ENCODE measurements at regions not wholly inside any gene's neighbourhood (a gene's known extent, or its start where the extent isn't known, plus 50 kb on each side); places are given as distances from the start of the nearest gene placed in this dataset.

DNA sequence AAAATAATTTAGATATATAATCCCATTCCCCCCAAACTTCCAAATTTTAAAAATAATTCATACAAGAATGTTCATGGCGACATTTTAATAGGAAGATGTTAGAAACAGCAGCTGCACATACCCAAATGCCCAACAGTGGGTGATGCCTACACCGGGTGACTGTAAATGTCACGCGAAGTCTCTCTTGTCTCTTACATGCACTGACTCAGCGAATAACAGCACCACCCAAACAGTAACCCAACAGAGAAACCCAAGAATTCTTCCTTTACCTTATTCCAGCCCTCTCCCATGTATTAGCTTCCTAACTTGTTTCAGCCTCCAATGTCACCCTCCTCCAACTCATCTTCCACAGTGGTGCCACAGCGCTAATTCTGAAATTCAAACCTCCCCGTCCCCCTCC is 74.5 kb upstream of the E2F3 start:
- Histone ChIP-seq H3K36me3 (no peaks in the 10 kb centered on the region), H3K27me3 (no peaks in the 10 kb centered on the region), H3K4me1 (no peaks in the 10 kb centered on the region), H3K9me3 (no peaks in the 10 kb centered on the region), H3K4me3 (no peak overlapping the region), H3K27ac (no peak overlapping the region)
- intact Hi-C loops (cut with DNase I; ENCODE audit: low total_unique reads): no loop called here
- no peak for TF ChIP-seq POLR2A (IDR thresholded peaks at IDR 0.05)
- TF ChIP-seq, protein P1, sequence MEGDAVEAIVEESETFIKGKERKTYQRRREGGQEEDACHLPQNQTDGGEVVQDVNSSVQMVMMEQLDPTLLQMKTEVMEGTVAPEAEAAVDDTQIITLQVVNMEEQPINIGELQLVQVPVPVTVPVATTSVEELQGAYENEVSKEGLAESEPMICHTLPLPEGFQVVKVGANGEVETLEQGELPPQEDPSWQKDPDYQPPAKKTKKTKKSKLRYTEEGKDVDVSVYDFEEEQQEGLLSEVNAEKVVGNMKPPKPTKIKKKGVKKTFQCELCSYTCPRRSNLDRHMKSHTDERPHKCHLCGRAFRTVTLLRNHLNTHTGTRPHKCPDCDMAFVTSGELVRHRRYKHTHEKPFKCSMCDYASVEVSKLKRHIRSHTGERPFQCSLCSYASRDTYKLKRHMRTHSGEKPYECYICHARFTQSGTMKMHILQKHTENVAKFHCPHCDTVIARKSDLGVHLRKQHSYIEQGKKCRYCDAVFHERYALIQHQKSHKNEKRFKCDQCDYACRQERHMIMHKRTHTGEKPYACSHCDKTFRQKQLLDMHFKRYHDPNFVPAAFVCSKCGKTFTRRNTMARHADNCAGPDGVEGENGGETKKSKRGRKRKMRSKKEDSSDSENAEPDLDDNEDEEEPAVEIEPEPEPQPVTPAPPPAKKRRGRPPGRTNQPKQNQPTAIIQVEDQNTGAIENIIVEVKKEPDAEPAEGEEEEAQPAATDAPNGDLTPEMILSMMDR (IDR thresholded peaks at IDR 0.05): no peak
- TF ChIP-seq POLR2AphosphoS5 (IDR thresholded peaks at IDR 0.05): no peak
- DNase-seq (ENCODE audit: low spot score in 2 of 2): no peak

DNA sequence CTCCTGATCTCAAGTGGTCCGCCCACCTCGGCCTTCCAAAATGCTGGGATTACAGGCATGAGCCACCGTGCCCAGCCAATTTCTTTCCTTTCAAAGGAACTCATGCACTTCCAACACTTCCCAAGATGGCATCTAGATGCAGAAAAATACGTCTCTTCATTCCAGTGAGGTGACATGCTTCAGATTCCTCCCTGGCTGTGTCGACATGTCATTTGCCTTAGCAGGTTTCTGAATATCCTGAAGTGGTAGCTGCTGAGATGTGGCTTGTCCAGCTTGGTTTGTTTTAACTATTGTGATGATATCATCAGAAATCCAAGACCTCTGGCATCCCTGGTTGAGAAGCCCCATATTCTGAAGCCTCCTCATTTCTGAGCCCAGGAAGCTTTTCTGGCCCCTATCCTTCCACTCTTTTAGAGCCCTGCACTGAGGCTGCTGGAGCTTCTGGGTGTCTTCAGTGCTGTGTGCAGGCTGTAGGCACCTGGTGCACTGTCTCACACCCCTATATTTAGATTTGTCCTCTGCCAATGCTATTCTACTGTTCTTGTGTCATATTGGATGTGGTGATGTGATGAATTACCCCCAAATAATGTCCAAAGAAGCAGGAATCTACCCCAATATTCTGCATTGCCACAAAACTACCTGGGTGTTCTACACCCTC is 73.3 kb upstream of the E2F3 start:
- Histone ChIP-seq H3K9me3 (no peaks in the 10 kb centered on the region), H3K27me3 (no peaks in the 10 kb centered on the region), H3K4me3 (no peak overlapping the region), H3K36me3 (no peaks in the 10 kb centered on the region), H3K27ac (no peak overlapping the region), H3K4me1 (no peaks in the 10 kb centered on the region)
- intact Hi-C loops (cut with DNase I; ENCODE audit: low total_unique reads): no loop called here
- no peak for DNase-seq (ENCODE audit: low spot score in 2 of 2)
- TF ChIP-seq POLR2AphosphoS5 (IDR thresholded peaks at IDR 0.05) (no peak), POLR2A (IDR thresholded peaks at IDR 0.05) (no peak)
- TF ChIP-seq, protein P1 (IDR thresholded peaks at IDR 0.05): no peak

DNA sequence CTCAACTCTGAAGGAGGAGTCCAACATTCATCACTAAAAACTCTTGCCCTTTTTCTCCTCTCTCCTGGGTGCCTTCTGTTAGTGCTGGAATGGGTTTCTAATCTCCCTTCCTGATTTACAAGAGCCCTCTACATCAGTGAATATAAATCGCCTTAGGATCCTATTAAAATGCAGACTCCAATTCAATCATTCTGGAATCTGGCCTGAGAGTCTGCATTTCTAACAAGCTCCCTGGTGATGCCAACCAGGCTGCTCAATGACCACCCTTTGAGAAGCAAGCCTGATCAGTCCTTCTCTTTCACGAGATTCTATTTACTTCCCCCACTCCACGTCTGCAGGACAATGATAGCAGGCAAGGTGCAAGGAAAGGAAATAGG is 72.8 kb upstream of the E2F3 start:
- H3K27ac ChIP-seq: no peak overlapping the region
- DNase-seq (ENCODE audit: low spot score in 2 of 2): no peak
- no peaks in the 10 kb centered on the region for H3K9me3 ChIP-seq
- no peak overlapping the region for H3K4me3 ChIP-seq
- H3K4me1 ChIP-seq: no peaks in the 10 kb centered on the region
- H3K36me3 ChIP-seq: no peaks in the 10 kb centered on the region
- intact Hi-C loops (cut with DNase I; ENCODE audit: low total_unique reads): no loop called here
- H3K27me3 ChIP-seq: no peaks in the 10 kb centered on the region
- no peak for TF ChIP-seq POLR2AphosphoS5 (IDR thresholded peaks at IDR 0.05)
- TF ChIP-seq POLR2A (IDR thresholded peaks at IDR 0.05): no peak

DNA sequence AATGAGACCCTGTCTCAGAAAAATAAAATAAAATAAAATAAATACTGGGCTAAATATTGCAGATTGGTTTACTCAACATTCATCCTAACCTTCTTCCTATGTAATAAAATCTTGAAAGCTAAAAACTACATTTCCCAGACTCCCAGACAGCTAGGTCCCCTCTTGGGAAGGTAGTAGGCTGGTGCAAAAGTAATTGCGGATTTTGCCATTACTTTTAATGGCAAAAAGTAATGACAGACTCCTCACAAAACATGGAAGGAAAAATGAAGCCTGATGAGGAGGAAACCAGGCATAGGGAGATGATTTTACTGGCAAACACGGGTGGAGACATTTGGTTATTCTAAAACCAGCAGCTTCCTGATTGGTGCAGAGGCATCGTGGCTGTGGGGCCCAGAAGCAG is 70.6 kb upstream of the E2F3 start:
- Histone ChIP-seq H3K4me3 (no peak overlapping the region), H3K27ac (no peak overlapping the region), H3K9me3 (no peaks in the 10 kb centered on the region), H3K27me3 (no peaks in the 10 kb centered on the region), H3K36me3 (no peaks in the 10 kb centered on the region), H3K4me1 (no peaks in the 10 kb centered on the region)
- no peak for DNase-seq (ENCODE audit: low spot score in 2 of 2)
- TF ChIP-seq, protein P1 (IDR thresholded peaks at IDR 0.05): no peak
- no peak for TF ChIP-seq POLR2A (IDR thresholded peaks at IDR 0.05)
- no peak for TF ChIP-seq POLR2AphosphoS5 (IDR thresholded peaks at IDR 0.05)
- intact Hi-C loops (cut with DNase I; ENCODE audit: low total_unique reads): no loop called here

DNA sequence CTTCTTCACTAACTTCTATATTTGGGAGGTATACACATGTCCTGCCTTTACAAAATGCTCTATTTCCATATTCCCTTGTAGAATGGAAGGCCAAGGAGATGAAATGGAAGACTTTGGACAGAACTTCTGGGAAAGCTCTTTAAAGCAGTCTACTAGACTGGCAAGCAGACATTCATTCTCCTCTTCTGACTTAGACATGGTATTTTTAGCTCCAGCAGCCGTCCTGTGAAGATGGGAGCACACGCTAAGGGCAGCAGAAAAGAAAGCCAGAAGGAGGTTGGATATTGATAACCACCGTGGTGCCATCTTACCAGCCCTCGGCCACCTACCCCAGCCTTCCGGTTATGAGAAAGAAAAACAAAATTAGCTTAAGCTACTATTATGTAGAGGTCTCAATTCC is 70.1 kb upstream of the E2F3 start:
- TF ChIP-seq POLR2AphosphoS5 (IDR thresholded peaks at IDR 0.05): no peak
- TF ChIP-seq POLR2A (IDR thresholded peaks at IDR 0.05): no peak
- TF ChIP-seq, protein P1 (IDR thresholded peaks at IDR 0.05): no peak
- Histone ChIP-seq H3K9me3 (no peaks in the 10 kb centered on the region), H3K4me1 (no peaks in the 10 kb centered on the region), H3K27me3 (no peaks in the 10 kb centered on the region), H3K4me3 (no peak overlapping the region), H3K27ac (no peak overlapping the region), H3K36me3 (no peaks in the 10 kb centered on the region)
- DNase-seq (ENCODE audit: low spot score in 2 of 2): no peak
- intact Hi-C loops (cut with DNase I; ENCODE audit: low total_unique reads): no loop called here

Measured in breast epithelium (tissue), 4 donors.